NOMO-1 treated with DMSO at 0.1 percent for 48 hours (cell line): ENCODE measurements at regions not wholly inside any gene's neighbourhood (a gene's known extent, or its start where the extent isn't known, plus 50 kb on each side); places are given as distances from the start of the nearest gene placed in this dataset.

Experiments
- DNase-seq: peaks from one replicate; lab custom pipeline; 2025; ENCODE audit not compliant: unreplicated experiment; lab: John Stamatoyannopoulos, UW

DNA sequence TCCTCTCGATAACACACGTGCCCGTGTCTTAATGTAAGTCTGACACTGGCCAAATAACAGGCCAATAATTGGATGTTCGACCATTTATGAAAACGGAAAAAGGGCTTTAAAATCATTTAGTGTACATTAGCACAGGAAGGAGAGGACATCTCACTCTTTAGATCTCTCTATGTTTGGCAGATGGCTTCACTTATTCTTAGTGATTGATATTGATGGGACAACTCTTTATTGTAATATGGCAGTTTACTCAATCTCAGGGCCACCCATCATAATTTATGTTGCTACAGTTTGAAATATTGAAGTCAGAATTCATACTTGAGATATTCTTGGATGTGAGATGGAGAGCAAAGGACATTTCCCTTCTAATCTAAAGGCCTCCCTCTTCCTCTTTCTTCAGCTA, 430.7 kb upstream of the ARGLU1 start:
- DNase-seq = no peak

DNA sequence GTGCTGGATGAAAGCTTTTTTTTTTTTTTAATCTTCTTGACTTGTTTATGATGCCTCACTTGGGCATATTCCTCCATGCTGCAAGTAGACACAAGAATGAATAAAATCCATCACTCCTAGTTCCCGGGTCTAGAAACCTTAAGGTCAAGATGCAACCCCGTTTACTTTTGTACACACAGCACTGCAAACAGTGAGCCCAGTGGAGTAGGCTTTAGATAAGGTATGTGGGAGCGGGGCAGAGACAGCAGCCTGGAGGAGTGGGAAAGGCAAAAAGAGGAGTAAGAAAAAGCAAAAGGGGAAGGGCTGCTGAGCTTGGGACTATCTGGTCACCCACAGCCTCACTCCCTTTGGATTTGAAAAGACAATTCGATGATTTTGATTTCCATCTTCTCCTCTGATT, 429.8 kb upstream of the ARGLU1 start:
- no peak for DNase-seq

DNA sequence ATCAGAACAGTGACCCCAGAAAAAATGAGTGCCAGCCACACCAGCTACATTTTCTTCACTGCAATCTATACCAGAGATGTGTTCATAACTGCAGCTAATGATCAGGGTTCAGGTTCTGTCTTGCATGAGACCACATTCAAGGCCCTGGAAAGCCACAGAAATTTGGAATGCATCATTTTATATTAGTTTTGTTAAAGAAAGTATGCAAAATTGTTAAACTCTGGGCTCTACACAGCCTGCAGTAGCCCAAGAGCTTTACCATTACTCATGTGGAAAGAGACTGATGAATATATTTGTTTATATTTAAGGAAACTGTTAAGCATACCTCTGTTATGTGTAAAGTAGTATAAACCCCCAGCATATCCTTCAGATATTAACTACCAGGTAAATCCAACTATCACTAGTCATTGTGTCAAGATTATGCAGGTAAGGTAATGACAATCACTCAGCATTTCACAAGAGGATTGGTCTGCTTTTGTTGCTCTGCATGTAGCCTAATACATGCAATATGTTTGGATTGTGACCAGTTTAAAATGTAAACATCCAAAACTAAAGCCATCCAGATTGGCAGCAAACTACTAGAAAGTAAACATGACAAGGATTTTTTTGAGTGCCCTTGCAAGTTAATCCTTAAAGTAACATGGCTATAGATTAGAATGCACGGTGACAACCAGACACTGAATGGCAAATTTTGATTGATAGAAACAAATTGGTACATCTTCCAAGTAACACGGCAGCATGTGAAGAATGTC, 429.1 kb upstream of the ARGLU1 start:
- no peak for DNase-seq

DNA sequence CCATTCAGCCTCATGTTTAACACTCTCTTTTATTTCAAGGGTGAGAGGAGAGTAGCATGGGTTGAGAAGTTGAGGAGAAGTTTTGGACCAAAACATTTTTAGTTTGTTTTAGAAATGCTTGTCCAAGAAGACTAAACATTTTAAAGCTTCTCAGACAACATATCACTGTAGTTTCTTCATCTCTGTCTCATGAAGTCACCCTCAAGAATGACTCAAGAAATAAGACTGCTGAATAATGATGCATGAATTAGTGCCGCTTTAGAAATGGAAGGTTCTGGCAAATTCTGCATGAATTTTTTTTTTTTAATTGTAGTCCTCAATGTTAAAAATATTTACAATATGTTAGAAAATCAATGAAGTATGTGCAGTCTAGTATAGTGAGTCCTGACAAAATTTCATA, 422.7 kb upstream of the ARGLU1 start:
- no peak for DNase-seq

DNA sequence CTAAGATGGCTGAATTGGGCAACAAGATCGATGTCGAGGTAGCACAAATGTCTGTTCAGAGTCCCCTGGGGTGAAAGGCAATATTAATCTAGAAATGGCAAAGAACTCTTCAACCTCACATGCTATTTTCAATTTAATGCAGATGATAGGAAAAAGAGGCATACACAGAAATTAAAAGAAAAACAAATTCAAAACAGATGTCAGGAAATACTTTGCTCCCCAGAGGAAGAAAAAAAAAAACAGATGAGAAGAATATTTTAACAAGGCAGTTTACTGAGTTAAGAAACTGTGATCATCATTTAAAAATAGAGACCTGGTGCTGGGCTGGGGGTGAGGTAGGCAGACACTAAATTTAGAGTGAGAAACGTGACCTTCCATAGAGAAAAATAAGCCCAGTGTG, 421.9 kb upstream of the ARGLU1 start:
- DNase-seq = no peak

DNA sequence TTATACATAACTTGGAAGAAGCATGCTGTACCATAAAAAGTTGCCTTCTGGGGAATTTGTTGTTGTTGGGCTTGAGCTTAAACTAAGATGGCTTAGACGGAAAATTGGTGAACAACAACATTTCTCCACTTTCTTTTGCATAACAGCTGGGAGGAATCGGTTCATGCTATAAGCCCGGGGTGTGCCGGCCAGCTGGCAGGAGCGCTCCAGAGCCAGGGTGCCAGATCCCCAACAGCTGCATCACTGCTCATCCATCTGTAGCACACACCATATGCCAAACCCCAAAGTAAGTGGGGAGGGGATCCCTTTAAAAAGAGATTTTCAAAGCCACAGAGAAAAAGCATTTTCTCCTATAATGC, 419.5 kb upstream of the ARGLU1 start:
- DNase-seq = no peak

DNA sequence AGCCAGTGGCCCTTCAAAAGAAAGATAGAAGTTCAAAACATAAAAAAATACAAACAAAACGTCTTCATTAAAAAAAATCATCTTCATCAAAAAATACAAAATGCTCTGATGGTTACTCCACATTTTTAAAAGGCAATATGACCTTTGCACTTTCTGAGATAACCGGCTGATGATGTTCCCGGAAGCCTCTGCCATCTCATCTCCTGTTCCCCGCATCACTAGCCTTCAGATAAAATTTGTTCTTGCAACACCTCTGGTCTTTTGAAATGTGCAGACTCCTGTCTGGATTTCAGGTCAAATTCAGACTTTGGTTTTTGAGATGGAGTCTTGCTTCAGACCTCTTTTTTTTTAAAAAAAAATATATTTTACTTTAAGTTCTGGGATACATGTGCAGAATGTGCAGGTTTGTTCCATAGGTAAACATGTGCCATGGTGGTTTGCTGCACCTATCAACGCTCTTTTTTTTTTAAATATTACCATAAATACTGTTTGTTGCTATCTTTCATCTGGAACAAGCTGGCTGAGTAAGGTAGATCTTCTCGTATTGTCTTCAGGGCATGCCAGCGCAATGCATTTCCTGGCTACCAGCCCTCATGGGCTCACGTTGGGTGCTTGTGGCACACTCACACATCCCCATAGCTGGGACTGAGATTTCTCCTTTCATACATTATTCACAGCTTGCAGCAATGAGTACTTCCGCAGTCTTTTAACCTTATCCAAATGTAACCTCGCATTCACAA, 418.9 kb upstream of the ARGLU1 start:
- no peak for DNase-seq

DNA sequence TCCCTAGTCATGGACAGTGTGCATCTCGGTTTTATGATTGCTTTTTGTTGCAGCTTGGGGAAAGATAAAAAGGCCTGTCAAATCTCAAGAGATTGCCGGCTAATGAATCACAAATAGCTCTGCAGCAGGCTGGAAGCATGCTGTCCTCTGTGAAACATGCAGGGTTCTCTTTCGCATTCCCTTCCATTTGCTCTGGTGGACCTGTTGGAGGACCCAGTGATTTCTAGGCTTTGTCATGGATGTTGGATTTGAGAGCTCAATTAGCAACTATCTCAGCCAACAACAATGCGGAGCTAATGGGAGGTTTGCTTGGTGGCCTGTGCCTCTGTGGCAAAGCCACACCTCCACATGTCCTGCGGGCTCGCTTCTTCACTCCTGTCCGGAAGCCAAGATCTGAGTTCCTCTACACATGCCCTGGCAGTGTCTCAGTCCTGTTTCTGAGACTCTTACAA, 418.1 kb upstream of the ARGLU1 start:
- no peak for DNase-seq

DNA sequence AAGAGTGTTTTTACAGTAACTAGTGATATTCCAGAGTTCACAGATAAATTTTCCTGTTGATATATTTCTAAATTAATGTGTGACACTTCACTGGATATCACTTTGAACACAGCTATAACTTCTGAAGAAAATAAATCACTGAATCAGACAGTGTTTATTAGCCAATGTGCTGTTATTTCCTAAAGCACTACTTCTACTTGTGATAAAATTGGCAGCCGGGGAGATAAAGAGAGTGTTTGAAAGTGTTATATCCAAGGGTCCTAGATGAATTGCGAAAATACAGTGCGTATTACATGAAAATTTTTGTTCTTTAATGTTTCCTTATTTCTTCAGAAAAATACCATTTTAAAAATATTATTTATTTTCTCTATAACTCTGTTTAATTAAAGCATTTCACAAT, 417.5 kb upstream of the ARGLU1 start:
- no peak for DNase-seq

DNA sequence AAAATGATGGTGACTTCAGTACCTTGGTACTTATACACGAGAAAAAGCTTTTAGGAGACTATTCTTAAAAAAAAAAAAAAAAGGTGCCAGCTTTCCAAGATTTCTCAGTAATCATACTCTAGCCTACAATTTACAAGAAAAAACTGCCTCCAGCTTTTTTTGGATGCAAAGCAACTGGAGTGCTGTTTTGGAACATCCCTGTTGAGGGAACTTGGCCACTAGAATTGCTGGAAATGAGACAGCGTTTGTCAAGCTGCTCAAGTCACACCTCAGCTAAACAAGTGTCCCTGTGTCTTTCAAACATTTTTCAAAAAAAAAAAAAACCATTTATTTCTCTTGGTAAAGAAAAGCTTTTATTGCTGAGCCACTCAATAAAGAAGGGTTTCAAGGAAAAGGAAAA, 413.1 kb upstream of the ARGLU1 start:
- no peak for DNase-seq

DNA sequence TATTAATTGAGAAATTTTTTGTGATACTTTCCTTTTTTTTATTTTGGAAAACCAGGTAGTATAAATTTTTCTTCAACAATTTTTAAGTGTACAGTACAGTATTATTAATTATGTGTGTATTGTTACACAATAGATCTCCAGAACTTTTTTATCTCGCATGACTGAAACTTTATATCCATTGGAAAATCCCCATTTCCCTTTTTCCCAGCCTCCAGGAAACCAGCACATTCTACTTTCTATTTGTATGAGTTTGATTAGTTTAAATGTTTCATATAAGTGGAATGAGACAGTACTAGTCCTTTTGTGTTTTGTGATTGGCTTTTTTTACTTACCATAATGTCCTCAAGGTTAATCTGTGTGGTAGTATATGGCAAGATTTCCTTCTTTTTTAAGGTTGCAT, 399.5 kb upstream of the ARGLU1 start:
- no peak for DNase-seq

DNA sequence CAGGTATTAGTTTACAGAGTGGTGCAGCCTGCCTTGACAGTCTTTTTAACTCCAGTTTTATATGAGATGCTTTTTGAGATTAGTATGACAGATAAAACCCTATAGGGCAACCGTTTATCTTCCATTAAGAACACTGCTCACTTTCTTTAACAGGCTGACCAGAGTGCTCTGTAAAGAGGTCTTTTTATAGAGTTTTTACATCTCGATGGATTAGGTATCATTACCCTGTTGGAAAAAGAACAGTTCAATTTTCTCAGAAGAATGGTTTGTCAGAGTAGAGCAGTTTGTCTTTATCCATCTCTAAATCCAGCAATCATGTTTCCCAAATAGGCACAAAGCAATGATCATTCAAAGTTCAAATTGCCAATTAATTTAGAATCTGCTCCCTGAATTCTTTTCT, 395.2 kb upstream of the ARGLU1 start:
- no peak for DNase-seq

DNA sequence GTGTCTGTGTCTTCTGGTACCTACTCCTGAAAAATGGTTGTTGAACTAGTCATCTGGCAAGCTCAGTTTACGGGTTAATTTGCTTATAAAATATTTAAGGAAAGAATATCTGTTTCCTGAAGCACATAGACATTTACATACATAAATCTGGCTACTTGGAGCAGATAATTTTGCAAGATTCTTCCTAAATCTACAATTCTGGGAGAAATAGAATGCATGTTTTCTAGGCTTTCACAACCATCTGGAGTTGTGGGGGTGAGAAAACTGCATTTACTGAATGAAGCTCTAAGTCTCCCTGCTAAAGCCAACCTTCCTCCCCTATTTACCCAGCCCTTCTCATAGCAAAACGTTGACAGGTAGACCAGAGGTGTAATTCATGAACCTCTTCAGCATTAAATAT, 393.7 kb upstream of the ARGLU1 start:
- no peak for DNase-seq

DNA sequence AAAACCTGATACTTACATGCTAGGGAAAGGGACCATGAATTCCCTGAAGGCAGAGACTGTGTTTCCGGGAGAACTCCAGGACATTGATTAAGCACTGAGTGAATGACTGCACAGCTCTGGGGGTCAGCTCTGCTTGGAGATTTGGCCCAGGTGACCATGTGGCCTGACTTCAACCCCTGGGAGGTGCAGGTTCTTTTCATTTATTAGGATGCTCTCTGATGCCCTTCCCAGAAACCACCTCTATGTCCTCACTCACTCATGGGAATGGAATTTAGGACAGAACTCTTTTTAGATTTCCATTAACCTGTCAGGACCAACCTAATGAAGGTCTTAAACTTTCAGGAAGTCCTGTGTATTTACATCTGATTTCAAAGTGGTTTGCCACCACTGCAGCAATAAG, 393.3 kb upstream of the ARGLU1 start:
- DNase-seq = no peak

DNA sequence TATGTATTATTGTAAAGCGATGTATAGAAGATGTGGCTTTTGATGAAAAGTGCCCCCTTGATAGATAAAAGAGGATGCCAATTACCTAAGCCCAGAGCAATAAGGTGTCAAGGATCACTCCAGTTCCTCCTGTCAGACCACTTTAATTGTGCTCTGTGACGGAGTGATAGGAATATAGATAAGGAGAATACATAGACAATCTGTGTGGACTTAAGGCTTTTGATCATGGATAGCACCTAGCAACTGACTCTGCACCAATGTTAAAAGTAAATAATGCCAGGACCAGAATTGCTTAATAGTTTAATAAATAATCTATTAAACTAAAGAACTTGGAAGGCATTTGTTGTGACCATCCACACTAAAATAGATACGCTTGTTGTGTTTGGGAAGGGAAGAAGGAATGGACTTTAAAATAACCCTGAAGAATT, 390.7 kb upstream of the ARGLU1 start:
- DNase-seq = no peak

DNA sequence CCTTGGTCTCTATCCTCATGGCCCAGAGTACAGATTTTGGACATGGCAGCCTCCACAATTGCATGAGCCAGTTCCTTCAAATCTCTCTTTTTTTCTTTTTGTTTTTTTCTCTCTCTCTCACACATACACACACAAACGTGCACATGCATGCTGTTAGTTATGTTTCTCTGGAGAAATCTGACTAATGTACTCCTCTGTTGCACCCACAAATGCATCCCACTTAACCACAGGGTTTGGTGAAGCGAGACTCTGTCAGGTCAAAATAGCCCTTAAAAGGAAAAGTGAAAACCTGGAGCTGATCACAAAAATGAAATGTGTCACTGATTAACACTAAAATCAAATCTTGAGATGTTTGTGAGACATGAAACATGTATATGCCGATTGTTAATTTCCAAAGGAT, 374.6 kb upstream of the ARGLU1 start:
- DNase-seq = no peak

DNA sequence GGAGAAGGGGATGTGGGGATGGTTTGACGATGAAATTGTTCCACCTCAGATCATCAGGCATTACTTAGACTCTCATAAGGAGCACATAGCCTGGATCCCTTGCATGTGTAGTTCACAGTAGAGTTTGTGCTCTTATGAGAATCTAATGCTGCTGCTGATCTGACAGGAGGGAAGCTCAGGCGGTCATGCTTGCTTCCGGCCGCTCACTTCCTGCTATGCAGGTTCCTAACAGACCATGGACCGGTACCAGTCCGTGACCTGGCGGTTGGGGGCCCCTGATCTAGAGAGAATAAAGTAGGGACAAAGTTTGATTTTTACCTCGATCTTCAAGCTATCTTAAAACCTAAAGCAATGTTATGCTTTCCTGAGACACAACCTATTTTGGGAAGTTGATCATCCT, 373.8 kb upstream of the ARGLU1 start:
- DNase-seq = no peak

DNA sequence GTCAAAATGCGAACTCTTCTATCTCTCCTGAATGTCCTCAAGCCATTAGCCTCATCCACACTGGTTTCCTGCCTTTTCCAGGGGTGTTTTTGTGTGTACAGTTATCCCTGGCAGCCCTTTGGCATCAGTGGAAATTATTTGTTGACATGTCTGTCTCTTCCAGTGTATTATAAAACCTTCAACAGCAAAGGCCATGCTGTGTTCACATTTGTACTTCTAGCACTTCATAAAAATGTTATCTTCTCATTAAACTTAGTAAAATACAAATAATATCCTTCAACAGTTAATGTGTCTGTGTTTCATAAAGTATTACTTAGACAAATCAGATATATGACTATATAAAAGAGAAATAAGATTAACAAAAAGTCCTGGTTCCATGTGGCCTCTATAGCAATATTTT, 359.5 kb upstream of the ARGLU1 start:
- no peak for DNase-seq

DNA sequence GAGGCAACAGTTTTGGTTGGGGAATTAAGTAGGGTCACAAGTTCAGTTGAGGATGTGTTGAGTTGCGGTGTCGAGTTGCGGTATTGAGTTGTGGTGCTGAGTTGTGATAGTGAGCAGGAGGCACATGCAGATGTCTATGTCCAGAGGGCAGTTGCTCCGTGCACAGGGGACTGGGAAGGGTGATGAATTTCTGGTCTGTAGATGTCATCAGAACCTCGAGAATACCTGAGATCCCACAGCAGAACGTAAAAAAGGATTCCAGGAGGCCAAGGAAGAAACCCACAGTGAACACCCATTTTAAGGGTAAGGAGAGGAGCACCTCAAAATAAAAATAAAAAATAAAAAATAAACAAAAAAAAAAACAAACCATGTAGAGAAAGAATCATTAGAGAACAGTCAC, 354.4 kb upstream of the ARGLU1 start:
- no peak for DNase-seq

DNA sequence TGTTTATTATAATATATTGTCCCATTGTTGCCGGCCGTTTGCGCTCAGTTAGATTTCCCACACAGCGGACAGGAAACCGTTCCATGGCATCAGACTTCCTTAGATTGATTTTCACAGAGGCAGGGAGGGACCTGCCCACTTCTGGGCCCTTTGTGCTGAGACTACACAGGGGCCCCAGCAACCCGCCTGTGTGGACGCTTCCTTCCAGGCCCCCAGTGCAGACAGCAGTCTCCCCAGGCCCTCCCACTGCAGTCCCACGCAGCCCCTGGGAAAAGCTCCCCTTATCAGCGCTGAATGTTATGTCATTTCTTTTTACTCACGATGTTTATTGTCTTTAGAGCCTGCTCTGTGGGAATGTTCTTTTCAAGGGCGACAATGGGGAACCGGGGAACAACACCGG, 351.7 kb upstream of the ARGLU1 start:
- DNase-seq = no peak

DNA sequence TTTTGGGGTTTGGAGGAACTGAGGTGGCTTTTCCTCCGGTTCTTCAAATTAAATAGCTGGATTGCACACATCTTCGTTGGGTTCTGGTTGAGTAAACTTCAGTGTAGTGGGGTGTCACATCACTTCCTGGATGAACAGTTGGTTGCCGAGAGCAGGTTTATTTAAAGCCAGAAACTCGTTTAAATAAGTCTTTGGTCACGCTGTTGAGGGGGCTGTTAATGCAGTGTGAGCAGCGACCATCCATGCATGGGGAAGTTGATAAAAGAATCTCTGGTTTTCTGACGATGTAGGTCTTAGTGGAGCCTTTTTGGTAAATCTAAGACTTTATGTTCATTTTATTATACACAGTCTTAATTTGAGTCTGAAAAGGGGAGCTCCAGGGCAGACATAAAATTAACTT, 351.2 kb upstream of the ARGLU1 start:
- no peak for DNase-seq

DNA sequence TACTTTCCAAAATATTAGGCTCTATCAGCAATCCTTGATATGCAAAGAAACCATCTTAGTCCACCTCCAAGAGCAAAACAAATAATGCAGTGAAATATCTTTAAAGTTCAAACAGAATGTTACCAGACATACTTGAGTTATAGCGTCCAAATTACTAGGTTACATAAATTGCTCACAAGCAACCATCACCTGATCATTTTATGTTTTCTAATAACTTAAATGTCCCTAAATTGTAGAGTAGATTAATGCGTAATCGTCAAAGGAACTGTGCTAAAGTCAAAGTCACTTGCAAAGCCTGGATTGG, 350.6 kb upstream of the ARGLU1 start:
- no peak for DNase-seq
